GM23248 (cell line): ENCODE measurements at regions not wholly inside any gene's neighbourhood (a gene's known extent, or its start where the extent isn't known, plus 50 kb on each side); places are given as distances from the start of the nearest gene placed in this dataset.

Source experiments
- EZH2 ChIP-seq: fragments of 200-600 bp; sonication (generic); IDR thresholded peaks from 2 replicates; pipeline ENCODE4 v1.6.1; 2018; ENCODE audit warnings: antibody characterized with exemption, mild to moderate bottlenecking; ENCODE audit not compliant: insufficient read depth, poor library complexity, severe bottlenecking
- EZH2phosphoT487 ChIP-seq: fragments of 200-600 bp; sonication (generic); IDR thresholded peaks from 2 replicates; pipeline ENCODE4 v1.6.1; 2018; ENCODE audit warnings: antibody characterized with exemption, moderate library complexity, mild to moderate bottlenecking, low read depth; ENCODE audit not compliant: insufficient read depth

GRCh38 chr5:25255128-25255527, 610.4 kb upstream of the CDH10 start:
- no peak for TF ChIP-seq EZH2
- TF ChIP-seq EZH2phosphoT487 = no peak
